ENCODE measurements at regions not wholly inside any gene's neighbourhood (a gene's known extent, or its start where the extent isn't known, plus 50 kb on each side); places are given as distances from the start of the nearest gene placed in this dataset.
A peak's percentile ranks its signal among the peaks of the same experiment; 100 is the strongest.
"Not testable (repeated sequence)": the region's sequence is repeated elsewhere in the genome, so short reads cannot be mapped to it uniquely, and the experiment has no call there.

DNA sequence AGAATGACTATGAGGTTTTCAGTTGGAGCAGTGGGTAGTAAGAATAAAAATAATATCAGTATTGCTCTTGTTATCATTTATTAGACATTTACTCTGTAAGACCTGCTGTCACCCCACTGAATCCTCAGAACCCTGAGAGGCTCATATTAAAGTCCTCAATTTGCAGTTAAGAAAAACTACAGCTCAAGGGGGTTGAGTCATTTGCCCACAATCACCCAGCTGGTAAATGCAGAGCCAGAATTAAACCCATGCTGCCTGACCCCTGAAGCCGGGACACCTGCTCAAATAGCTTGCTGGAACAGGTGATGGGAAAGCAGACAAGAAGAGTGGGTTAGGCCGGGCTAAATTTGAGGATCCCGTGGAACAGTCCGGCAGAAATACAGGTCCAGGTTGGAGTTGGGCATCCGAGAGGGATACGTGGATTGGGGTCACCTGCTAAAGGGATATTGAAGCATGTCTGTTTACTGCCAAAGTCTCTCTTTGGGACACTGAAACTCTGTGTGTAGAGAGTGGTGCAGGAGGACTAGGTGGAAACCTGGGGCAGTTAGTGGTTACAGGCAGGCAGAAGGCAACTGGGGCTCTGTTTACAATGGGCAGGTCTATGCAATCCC lies 344.1 kb downstream of the CDC5L start:
- Mint-ChIP-seq H3K36me3 (ENCODE audit: low read depth) (no peaks in the 10 kb centered on the region), H3K4me1 (ENCODE audit: low read depth) (peaks cover 17% of the 10 kb centered on the region), H3K27me3 (no peaks in the 10 kb centered on the region), H3K27ac (no peak overlapping the region), H3K9me3 (no peaks in the 10 kb centered on the region), H3K4me3 (no peak overlapping the region)
- DNase-seq = no peak

DNA sequence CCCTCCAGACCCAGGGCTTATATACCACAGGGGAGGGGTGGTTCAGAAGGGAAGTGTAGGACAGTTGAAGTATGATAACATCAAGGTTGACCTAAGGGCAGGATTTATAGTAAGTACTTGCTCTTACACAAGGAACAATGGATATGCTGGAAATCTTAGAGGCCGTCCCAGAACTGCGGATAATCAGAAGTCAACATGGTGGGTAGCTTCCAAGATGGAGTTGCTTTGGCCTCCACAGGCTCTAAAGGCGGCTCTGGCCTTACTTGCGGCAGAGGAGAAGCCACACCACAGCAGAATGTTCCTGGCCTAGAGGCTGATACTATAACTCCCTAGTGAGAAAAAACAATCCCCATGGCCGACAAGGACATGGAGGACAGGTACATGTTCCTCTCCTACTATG lies 344.7 kb downstream of the CDC5L start:
- H3K27me3 Mint-ChIP-seq = no peaks in the 10 kb centered on the region
- no peaks in the 10 kb centered on the region for H3K9me3 Mint-ChIP-seq
- no peak overlapping the region for H3K4me3 Mint-ChIP-seq
- no peak for DNase-seq
- peaks cover 17% of the 10 kb centered on the region for H3K4me1 Mint-ChIP-seq (ENCODE audit: low read depth)
- no peak overlapping the region for H3K27ac Mint-ChIP-seq
- no peaks in the 10 kb centered on the region for H3K36me3 Mint-ChIP-seq (ENCODE audit: low read depth)

- peaks cover 17% of the 10 kb centered on the region for H3K4me1 Mint-ChIP-seq (ENCODE audit: low read depth)
- no peak for DNase-seq
- H3K27me3 Mint-ChIP-seq = no peaks in the 10 kb centered on the region
- no peaks in the 10 kb centered on the region for H3K9me3 Mint-ChIP-seq
- H3K27ac Mint-ChIP-seq = no peak overlapping the region
- H3K4me3 Mint-ChIP-seq = no peak overlapping the region
- no peaks in the 10 kb centered on the region for H3K36me3 Mint-ChIP-seq (ENCODE audit: low read depth)
Observed at GRCh38 chr6:44733126-44733525, 345.6 kb downstream of the CDC5L start.

- H3K27me3 Mint-ChIP-seq = no peaks in the 10 kb centered on the region
- H3K36me3 Mint-ChIP-seq (ENCODE audit: low read depth) = no peaks in the 10 kb centered on the region
- DNase-seq = no peak
- H3K4me3 Mint-ChIP-seq = no peak overlapping the region
- H3K9me3 Mint-ChIP-seq = no peaks in the 10 kb centered on the region
- H3K27ac Mint-ChIP-seq = no peak overlapping the region
- H3K4me1 Mint-ChIP-seq (ENCODE audit: low read depth) = peaks cover 20% of the 10 kb centered on the region
Observed at GRCh38 chr6:44733868-44734267, 346.4 kb downstream of the CDC5L start.

GRCh38 chr6:44734886-44735629 lies 347.6 kb downstream of the CDC5L start:
- no peaks in the 10 kb centered on the region for H3K27me3 Mint-ChIP-seq
- H3K4me3 Mint-ChIP-seq = no peak overlapping the region
- H3K4me1 Mint-ChIP-seq (ENCODE audit: low read depth) = peaks cover 20% of the 10 kb centered on the region
- H3K9me3 Mint-ChIP-seq = no peaks in the 10 kb centered on the region
- peak overlapping the region; percentile 57 for H3K27ac Mint-ChIP-seq
- no peak for DNase-seq
- H3K36me3 Mint-ChIP-seq (ENCODE audit: low read depth) = no peaks in the 10 kb centered on the region

GRCh38 chr6:44735630-44735963 lies 348.1 kb downstream of the CDC5L start:
- Mint-ChIP-seq H3K27me3 (no peaks in the 10 kb centered on the region), H3K36me3 (ENCODE audit: low read depth) (no peaks in the 10 kb centered on the region), H3K4me1 (ENCODE audit: low read depth) (peaks cover 20% of the 10 kb centered on the region), H3K4me3 (no peak overlapping the region), H3K27ac (peak overlapping the region; percentile 57), H3K9me3 (no peaks in the 10 kb centered on the region)
- DNase-seq = peak; percentile 45

GRCh38 chr6:44737341-44737740 lies 349.8 kb downstream of the CDC5L start:
- Mint-ChIP-seq H3K27ac (no peak overlapping the region), H3K4me3 (no peak overlapping the region), H3K27me3 (no peaks in the 10 kb centered on the region)

GRCh38 chr6:44737829-44738528 lies 350.5 kb downstream of the CDC5L start:
- no peaks in the 10 kb centered on the region for H3K27me3 Mint-ChIP-seq
- no peaks in the 10 kb centered on the region for H3K9me3 Mint-ChIP-seq
- no peak for DNase-seq
- no peaks in the 10 kb centered on the region for H3K36me3 Mint-ChIP-seq (ENCODE audit: low read depth)
- H3K27ac Mint-ChIP-seq = no peak overlapping the region
- peaks cover 20% of the 10 kb centered on the region for H3K4me1 Mint-ChIP-seq (ENCODE audit: low read depth)
- no peak overlapping the region for H3K4me3 Mint-ChIP-seq

More at GRCh38 chr6:44737341-44737740, 349.8 kb downstream of the CDC5L start:
- Mint-ChIP-seq H3K9me3 (no peaks in the 10 kb centered on the region), H3K36me3 (ENCODE audit: low read depth) (no peaks in the 10 kb centered on the region), H3K4me1 (ENCODE audit: low read depth) (peaks cover 20% of the 10 kb centered on the region)
- DNase-seq = no peak

DNA sequence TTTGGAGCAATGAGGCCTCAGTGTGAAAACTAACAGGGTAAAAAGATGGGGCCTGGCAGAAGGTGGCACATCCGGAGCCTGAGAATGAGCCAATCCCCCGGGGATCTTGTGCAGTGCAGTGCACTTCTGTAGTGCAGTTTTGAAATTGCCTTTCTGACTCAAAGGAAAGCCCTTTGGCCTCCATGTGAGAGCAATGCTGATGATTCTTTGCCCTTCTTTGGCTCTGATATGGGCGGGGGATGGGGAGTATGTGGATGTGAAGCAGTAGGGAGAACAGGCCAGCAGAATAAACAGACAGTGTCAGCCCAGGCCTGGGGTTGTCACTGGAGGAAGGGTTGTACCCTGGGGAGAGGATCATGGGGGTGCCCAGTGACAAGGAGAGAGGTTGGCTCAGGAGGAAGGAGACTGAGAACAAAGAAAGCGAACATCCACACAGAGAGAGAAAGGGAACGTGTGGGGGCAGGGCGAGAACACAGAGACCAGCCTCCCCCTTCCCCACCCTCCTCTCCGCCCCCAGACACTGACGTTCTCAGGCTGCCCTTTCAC lies 351.2 kb downstream of the CDC5L start:
- no peak for DNase-seq
- no peaks in the 10 kb centered on the region for H3K27me3 Mint-ChIP-seq
- no peak overlapping the region for H3K27ac Mint-ChIP-seq
- H3K4me1 Mint-ChIP-seq (ENCODE audit: low read depth) = peaks cover 20% of the 10 kb centered on the region
- no peak overlapping the region for H3K4me3 Mint-ChIP-seq
- no peaks in the 10 kb centered on the region for H3K36me3 Mint-ChIP-seq (ENCODE audit: low read depth)
- H3K9me3 Mint-ChIP-seq = no peaks in the 10 kb centered on the region

GRCh38 chr6:44739181-44739580 lies 351.7 kb downstream of the CDC5L start:
- H3K36me3 Mint-ChIP-seq (ENCODE audit: low read depth) = no peaks in the 10 kb centered on the region
- no peak overlapping the region for H3K27ac Mint-ChIP-seq
- H3K9me3 Mint-ChIP-seq = no peaks in the 10 kb centered on the region
- peaks cover 20% of the 10 kb centered on the region for H3K4me1 Mint-ChIP-seq (ENCODE audit: low read depth)
- no peaks in the 10 kb centered on the region for H3K27me3 Mint-ChIP-seq
- DNase-seq = no peak
- H3K4me3 Mint-ChIP-seq = no peak overlapping the region

DNA sequence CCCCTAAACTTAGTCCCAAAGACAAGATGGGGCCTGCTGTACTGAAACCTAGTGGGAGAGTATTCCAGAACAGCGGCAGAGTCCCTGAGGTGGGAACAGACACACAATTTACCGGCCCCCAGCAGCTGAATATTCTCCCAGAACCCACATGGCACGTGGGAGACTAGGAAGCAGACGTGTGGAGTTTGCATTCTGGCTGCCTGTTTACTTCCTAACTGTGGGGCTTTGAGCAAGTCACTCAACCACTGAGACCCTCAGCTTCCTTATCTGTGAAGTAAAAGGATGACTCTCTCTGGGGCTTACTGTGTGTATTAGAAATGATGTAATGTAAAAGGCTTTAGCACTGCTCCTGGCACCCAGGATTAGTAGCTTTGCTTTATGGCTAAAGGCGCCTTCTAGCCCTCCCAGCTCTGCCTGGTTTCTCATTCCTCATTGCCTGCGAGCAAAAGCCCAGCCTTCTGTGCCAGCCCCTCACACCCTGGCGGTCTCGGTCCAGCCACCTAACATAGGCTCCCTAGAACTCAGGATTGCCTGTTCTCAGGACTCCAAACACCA lies 353.1 kb downstream of the CDC5L start:
- Mint-ChIP-seq H3K4me1 (ENCODE audit: low read depth) (peaks cover 9% of the 10 kb centered on the region), H3K9me3 (peaks cover 6% of the 10 kb centered on the region), H3K27ac (no peak overlapping the region), H3K4me3 (no peak overlapping the region), H3K27me3 (peaks cover 3% of the 10 kb centered on the region), H3K36me3 (ENCODE audit: low read depth) (no peaks in the 10 kb centered on the region)
- no peak for DNase-seq

- Mint-ChIP-seq H3K36me3 (ENCODE audit: low read depth) (no peaks in the 10 kb centered on the region), H3K9me3 (peaks cover 6% of the 10 kb centered on the region), H3K4me1 (ENCODE audit: low read depth) (peaks cover 3% of the 10 kb centered on the region), H3K27me3 (peaks cover 3% of the 10 kb centered on the region), H3K4me3 (no peak overlapping the region), H3K27ac (no peak overlapping the region)
- DNase-seq = no peak
Observed at GRCh38 chr6:44742201-44742600, 354.7 kb downstream of the CDC5L start.

- Mint-ChIP-seq H3K4me1 (ENCODE audit: low read depth) (peaks cover 3% of the 10 kb centered on the region), H3K36me3 (ENCODE audit: low read depth) (no peaks in the 10 kb centered on the region)
Observed at GRCh38 chr6:44742828-44743372, 355.4 kb downstream of the CDC5L start.

DNA sequence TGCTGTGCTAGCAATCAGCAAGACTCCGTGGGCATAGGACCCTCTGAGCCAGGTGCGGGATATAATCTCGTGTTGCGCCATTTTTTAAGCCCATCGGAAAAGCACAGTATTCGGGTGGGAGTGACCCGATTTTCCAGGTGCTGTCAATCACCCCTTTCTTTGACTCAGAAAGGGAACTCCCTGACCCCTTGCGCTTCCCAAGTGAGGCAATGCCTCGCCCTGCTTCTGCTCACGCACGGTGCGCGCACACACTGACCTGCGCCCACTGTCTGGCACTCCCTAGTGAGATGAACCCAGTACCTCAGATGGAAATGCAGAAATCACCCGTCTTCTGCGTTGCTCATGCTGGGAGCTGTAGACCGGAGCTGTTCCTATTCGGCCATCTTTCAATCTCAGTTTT lies 372.6 kb downstream of the CDC5L start:
- not testable (repeated sequence) for H3K4me1 Mint-ChIP-seq (ENCODE audit: low read depth); H3K27ac Mint-ChIP-seq; H3K4me3 Mint-ChIP-seq; DNase-seq; H3K36me3 Mint-ChIP-seq (ENCODE audit: low read depth); H3K27me3 Mint-ChIP-seq
- peaks cover 34% of the 10 kb centered on the region for H3K9me3 Mint-ChIP-seq

More at GRCh38 chr6:44742828-44743372, 355.4 kb downstream of the CDC5L start:
- H3K27me3 Mint-ChIP-seq = peaks cover 3% of the 10 kb centered on the region
- no peak overlapping the region for H3K4me3 Mint-ChIP-seq
- H3K27ac Mint-ChIP-seq = no peak overlapping the region
- no peak for DNase-seq
- peaks cover 6% of the 10 kb centered on the region for H3K9me3 Mint-ChIP-seq

Data from activated T-cell treated with anti-CD3 and anti-CD28 coated beads, Interleukin-2, amount 50 U/mL, for 24 hours (primary cell).